ENCODE measurements at regions not wholly inside any gene's neighbourhood (a gene's known extent, or its start where the extent isn't known, plus 50 kb on each side); places are given as distances from the start of the nearest gene placed in this dataset.
A peak's percentile ranks its signal among the peaks of the same experiment; 100 is the strongest.

- no peak for DNase-seq
Measured at GRCh38 chr2:22282916-22283315, 1102.1 kb upstream of the KLHL29 start.

- DNase-seq, result no peak
Measured at GRCh38 chr2:22283436-22283835, 1101.5 kb upstream of the KLHL29 start.

- DNase-seq, result no peak
Measured at GRCh38 chr2:22290302-22290701, 1094.7 kb upstream of the KLHL29 start.

GRCh38 chr2:22290909-22291473, 1094.0 kb upstream of the KLHL29 start:
- DNase-seq, result no peak

- no peak for DNase-seq
Measured at GRCh38 chr2:22301228-22301627, 1083.8 kb upstream of the KLHL29 start.

- DNase-seq, result no peak
Measured at GRCh38 chr2:22326250-22326649, 1058.7 kb upstream of the KLHL29 start.

- no peak for DNase-seq
Measured at GRCh38 chr2:22329211-22330154, 1055.5 kb upstream of the KLHL29 start.

- no peak for DNase-seq
Measured at GRCh38 chr2:22336414-22336813, 1048.6 kb upstream of the KLHL29 start.

- DNase-seq, result no peak
Measured at GRCh38 chr2:22340716-22341115, 1044.3 kb upstream of the KLHL29 start.

- DNase-seq, result no peak
Measured at GRCh38 chr2:22347306-22347705, 1037.7 kb upstream of the KLHL29 start.

- DNase-seq, result no peak
Measured at GRCh38 chr2:22350621-22351020, 1034.4 kb upstream of the KLHL29 start.

- peak; percentile 54 to 55 for DNase-seq
Measured at GRCh38 chr2:22355816-22356433, 1029.1 kb upstream of the KLHL29 start.

GRCh38 chr2:22359071-22359672, 1025.8 kb upstream of the KLHL29 start:
- DNase-seq, result no peak

GRCh38 chr2:22360735-22361374, 1024.1 kb upstream of the KLHL29 start:
- DNase-seq, result no peak

GRCh38 chr2:22361571-22361970, 1023.4 kb upstream of the KLHL29 start:
- DNase-seq, result no peak

GRCh38 chr2:22375096-22375495, 1009.9 kb upstream of the KLHL29 start:
- no peak for DNase-seq

GRCh38 chr2:22377268-22377667, 1007.7 kb upstream of the KLHL29 start:
- DNase-seq, result no peak

- DNase-seq, result no peak
Measured at GRCh38 chr2:22382479-22383169, 1002.4 kb upstream of the KLHL29 start.

- DNase-seq, result no peak
Measured at GRCh38 chr2:22397847-22398246, 987.1 kb upstream of the KLHL29 start.

- DNase-seq, result no peak
Measured at GRCh38 chr2:22403748-22404147, 981.2 kb upstream of the KLHL29 start.

- DNase-seq, result no peak
Measured at GRCh38 chr2:22406625-22407024, 978.4 kb upstream of the KLHL29 start.

- DNase-seq, result no peak
Measured at GRCh38 chr2:22420076-22420475, 964.9 kb upstream of the KLHL29 start.
